ENCODE measurements at regions not wholly inside any gene's neighbourhood (a gene's known extent, or its start where the extent isn't known, plus 50 kb on each side); places are given as distances from the start of the nearest gene placed in this dataset.

GRCh38 chr2:187874786-187875185 is 320.6 kb upstream of the TFPI start:
- TF ChIP-seq CTCF (IDR thresholded peaks at IDR 0.05; ENCODE audit: low read depth, low read length, missing input control) (no peak), ATF3 (IDR thresholded peaks at IDR 0.05) (no peak), RAD21 (IDR thresholded peaks at IDR 0.05) (no peak), TAF1 (conservative IDR thresholded peaks at IDR 0.05) (no peak), FOXA1 (IDR thresholded peaks at IDR 0.05) (no peak), JUND (IDR thresholded peaks at IDR 0.05) (no peak), ZBTB33 (IDR thresholded peaks at IDR 0.05) (no peak)

All from liver (tissue), 3 donors.